Ectodermal cell (in vitro differentiated cells): ENCODE measurements at regions not wholly inside any gene's neighbourhood (a gene's known extent, or its start where the extent isn't known, plus 50 kb on each side); places are given as distances from the start of the nearest gene placed in this dataset.

Source experiments
- H3K27ac ChIP-seq: 2 replicates; pipeline ENCODE4 v1.7.0; 2013; ENCODE audit warnings: mild to moderate bottlenecking, low read depth, low read length; ENCODE audit not compliant: insufficient read depth, poor library complexity, severe bottlenecking
- H3K27me3 ChIP-seq: 2 replicates; pipeline ENCODE4 v1.7.0; 2013; ENCODE audit warnings: mild to moderate bottlenecking, low read length; ENCODE audit not compliant: insufficient read depth, control insufficient read depth, poor library complexity, severe bottlenecking
- H3K36me3 ChIP-seq: one replicate; pipeline ENCODE4 v1.7.0; 2013; ENCODE audit warnings: low read length; ENCODE audit not compliant: control insufficient read depth, insufficient read depth
- H3K4me1 ChIP-seq: one replicate; pipeline ENCODE4 v1.7.0; 2013; ENCODE audit warnings: low read length; ENCODE audit not compliant: control insufficient read depth, insufficient read depth
- H3K4me3 ChIP-seq: 2 replicates; pipeline ENCODE4 v1.7.0; 2013; ENCODE audit warnings: low read depth, low read length, control low read depth; ENCODE audit not compliant: insufficient read depth
- H3K9me3 ChIP-seq: 2 replicates; pipeline ENCODE4 v1.7.0; 2013; ENCODE audit warnings: mild to moderate bottlenecking, low read length, moderate library complexity; ENCODE audit not compliant: control insufficient read depth
- WGBS, 2 experiments: methylation state at CpG; one replicate each; pipeline ENCODE4 v1.1.7; 2013; ENCODE audit warnings: missing lambda C conversion rate in 2 of 2; 5-methylcytosine and 5-hydroxymethylcytosine counted together

DNA sequence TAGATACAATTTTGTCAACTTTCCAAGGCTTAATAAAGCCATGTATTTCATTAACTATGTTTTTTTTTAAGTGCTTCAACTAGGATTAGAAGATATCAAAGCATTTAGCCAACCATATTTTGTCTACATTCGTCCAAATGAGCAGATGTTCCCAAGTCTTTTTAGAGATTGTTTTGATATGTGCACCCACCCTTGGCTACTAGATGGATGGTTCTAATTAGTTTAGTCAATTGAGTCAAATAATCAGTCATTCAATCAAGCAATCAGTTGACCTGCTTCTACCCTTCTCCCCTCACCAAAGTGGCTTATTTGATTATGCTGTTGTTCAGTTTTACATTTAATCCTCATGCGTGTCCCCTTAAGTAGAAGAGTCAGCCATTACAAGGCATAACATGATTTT lies 319.5 kb upstream of the TNC start:
- no peak overlapping the region for H3K4me3 ChIP-seq
- no peaks in the 10 kb centered on the region for H3K27me3 ChIP-seq
- H3K27ac ChIP-seq: no peak overlapping the region
- no peaks in the 10 kb centered on the region for H3K9me3 ChIP-seq
- H3K36me3 ChIP-seq: no peaks in the 10 kb centered on the region
- 97 to 100% methylated on average over 1 to 2 of the region's 2 CpGs for WGBS, 2 experiments
- no peaks in the 10 kb centered on the region for H3K4me1 ChIP-seq

DNA sequence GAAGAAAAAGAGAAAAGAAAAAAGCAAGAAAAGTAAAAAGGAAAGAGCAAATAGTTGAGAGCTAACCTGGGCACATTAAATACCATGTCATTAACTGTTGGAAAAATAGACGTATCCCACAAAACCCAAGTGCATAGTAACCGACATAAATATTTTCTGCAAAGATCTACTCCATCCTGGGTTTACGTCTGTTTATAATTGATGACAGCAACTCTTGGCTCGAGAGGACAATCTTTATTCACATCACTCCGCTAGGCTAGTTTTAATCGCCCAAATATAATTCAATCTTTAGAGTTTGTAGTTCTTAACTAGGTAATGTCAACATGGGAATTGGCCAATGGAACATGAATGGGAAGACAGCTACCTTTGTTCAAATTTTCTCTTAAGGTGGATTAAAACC lies 321.7 kb upstream of the TNC start:
- no peaks in the 10 kb centered on the region for H3K27me3 ChIP-seq
- H3K9me3 ChIP-seq: no peaks in the 10 kb centered on the region
- H3K4me3 ChIP-seq: no peak overlapping the region
- H3K36me3 ChIP-seq: no peaks in the 10 kb centered on the region
- WGBS, 2 experiments: 82 to 93% methylated on average over 4 to 6 of the region's 6 CpGs
- H3K27ac ChIP-seq: no peak overlapping the region
- no peaks in the 10 kb centered on the region for H3K4me1 ChIP-seq

- WGBS, 2 experiments: 84 to 86% methylated on average over 4 of the region's 4 CpGs
- Histone ChIP-seq H3K27me3 (no peaks in the 10 kb centered on the region), H3K4me3 (no peak overlapping the region), H3K9me3 (no peaks in the 10 kb centered on the region), H3K27ac (no peak overlapping the region), H3K36me3 (no peaks in the 10 kb centered on the region), H3K4me1 (no peaks in the 10 kb centered on the region)
These were observed 324.1 kb upstream of the TNC start for GRCh38 chr9:115442054-115442453.

- Histone ChIP-seq H3K9me3 (no peaks in the 10 kb centered on the region), H3K4me3 (no peak overlapping the region), H3K27ac (no peak overlapping the region), H3K4me1 (no peaks in the 10 kb centered on the region), H3K36me3 (no peaks in the 10 kb centered on the region), H3K27me3 (no peaks in the 10 kb centered on the region)
- WGBS, 2 experiments: no CpG with 5 or more reads among the region's 2 CpGs
These were observed 325.9 kb upstream of the TNC start for GRCh38 chr9:115443890-115444289.

- Histone ChIP-seq H3K4me3 (no peak overlapping the region), H3K9me3 (no peaks in the 10 kb centered on the region), H3K4me1 (no peaks in the 10 kb centered on the region), H3K27ac (no peak overlapping the region), H3K36me3 (no peaks in the 10 kb centered on the region), H3K27me3 (no peaks in the 10 kb centered on the region)
- 73 to 75% methylated on average over 3 of the region's 3 CpGs for WGBS, 2 experiments
These were observed 327.0 kb upstream of the TNC start for GRCh38 chr9:115444959-115445358.

DNA sequence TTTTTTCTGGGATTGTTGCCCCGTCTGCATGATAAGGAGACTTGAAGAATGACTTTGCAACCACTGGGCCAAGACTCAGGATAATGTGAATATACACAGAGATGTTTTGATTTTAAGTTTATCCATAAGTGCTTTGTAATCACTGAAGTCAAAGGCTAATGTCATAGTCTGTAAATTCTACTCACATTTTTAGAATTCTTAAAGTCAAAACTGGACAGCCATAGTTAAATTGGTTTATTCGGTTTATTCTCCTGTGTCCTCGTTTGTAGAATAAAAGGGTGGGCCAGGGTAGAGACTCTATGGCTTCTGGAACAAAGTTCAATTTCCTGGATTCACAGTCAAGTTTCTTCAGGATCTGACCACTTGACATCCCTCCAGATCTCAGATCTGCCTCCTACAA lies 327.7 kb upstream of the TNC start:
- H3K4me3 ChIP-seq: no peak overlapping the region
- H3K27ac ChIP-seq: no peak overlapping the region
- H3K27me3 ChIP-seq: no peaks in the 10 kb centered on the region
- H3K4me1 ChIP-seq: no peaks in the 10 kb centered on the region
- H3K9me3 ChIP-seq: no peaks in the 10 kb centered on the region
- H3K36me3 ChIP-seq: no peaks in the 10 kb centered on the region
- WGBS, 2 experiments: 86 to 88% methylated on average over 3 of the region's 3 CpGs

- Histone ChIP-seq H3K4me3 (no peak overlapping the region), H3K4me1 (no peaks in the 10 kb centered on the region), H3K36me3 (no peaks in the 10 kb centered on the region), H3K9me3 (no peaks in the 10 kb centered on the region), H3K27ac (no peak overlapping the region), H3K27me3 (no peaks in the 10 kb centered on the region)
These were observed 338.6 kb upstream of the TNC start for GRCh38 chr9:115456515-115456914.

DNA sequence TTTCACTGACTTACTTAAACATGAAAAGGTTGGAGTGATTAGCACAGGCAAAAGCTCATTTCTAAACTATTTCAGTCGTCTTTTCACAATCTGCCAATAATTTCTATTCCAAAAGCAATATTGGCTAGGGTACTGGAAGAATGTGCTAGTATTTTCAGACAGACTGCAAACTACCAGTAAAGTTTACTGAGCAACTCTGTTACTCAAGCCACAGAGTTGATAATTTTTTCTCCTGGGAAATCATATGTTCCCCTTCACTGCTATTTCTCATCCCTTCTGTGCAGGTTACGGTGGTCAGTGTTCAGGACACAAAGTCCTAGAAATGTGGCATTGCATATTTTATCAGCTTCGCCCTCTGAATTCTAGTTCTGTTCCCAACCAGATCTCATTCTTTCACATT lies 343.3 kb upstream of the TNC start:
- no peaks in the 10 kb centered on the region for H3K27me3 ChIP-seq
- no peaks in the 10 kb centered on the region for H3K36me3 ChIP-seq
- no peak overlapping the region for H3K27ac ChIP-seq
- H3K4me1 ChIP-seq: no peaks in the 10 kb centered on the region
- 89 to 90% methylated on average over 3 of the region's 3 CpGs for WGBS, 2 experiments
- H3K4me3 ChIP-seq: no peak overlapping the region
- no peaks in the 10 kb centered on the region for H3K9me3 ChIP-seq

- Histone ChIP-seq H3K9me3 (peaks cover under 1% of the 10 kb centered on the region), H3K4me3 (no peak overlapping the region), H3K4me1 (no peaks in the 10 kb centered on the region), H3K27ac (no peak overlapping the region), H3K27me3 (no peaks in the 10 kb centered on the region), H3K36me3 (no peaks in the 10 kb centered on the region)
- 74 to 82% methylated on average over 7 of the region's 7 CpGs for WGBS, 2 experiments
These were observed 344.7 kb upstream of the TNC start for GRCh38 chr9:115462623-115463022.

- Histone ChIP-seq H3K36me3 (no peaks in the 10 kb centered on the region), H3K4me1 (no peaks in the 10 kb centered on the region), H3K27ac (no peak overlapping the region), H3K9me3 (peaks cover 4% of the 10 kb centered on the region), H3K4me3 (no peak overlapping the region), H3K27me3 (no peaks in the 10 kb centered on the region)
- 94% methylated on average over 7 of the region's 7 CpGs for WGBS, 2 experiments
These were observed 348.8 kb upstream of the TNC start for GRCh38 chr9:115466756-115467155.

DNA sequence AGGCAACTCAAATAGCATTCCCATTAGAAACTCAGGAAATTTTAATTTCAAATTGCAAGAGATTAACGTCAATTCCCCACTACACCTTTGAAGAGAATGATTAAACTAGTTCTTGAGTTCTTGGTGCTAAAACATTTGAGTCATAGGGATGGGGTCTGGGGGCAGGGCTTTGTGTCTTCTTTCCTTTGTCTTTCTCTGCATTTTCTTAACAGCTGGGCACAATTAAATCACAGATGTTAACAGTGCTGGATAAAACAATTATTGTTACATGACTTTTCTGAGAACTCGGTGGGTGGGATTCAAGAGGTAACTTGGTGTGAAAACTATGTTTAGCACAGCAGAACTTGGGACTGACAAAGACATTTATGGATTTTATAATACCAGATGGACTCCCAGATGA lies 351.9 kb upstream of the TNC start:
- 69 to 78% methylated on average over 1 to 2 of the region's 2 CpGs for WGBS, 2 experiments
- H3K4me1 ChIP-seq: no peaks in the 10 kb centered on the region
- no peak overlapping the region for H3K27ac ChIP-seq
- H3K27me3 ChIP-seq: peaks cover 19% of the 10 kb centered on the region
- H3K36me3 ChIP-seq: no peaks in the 10 kb centered on the region
- H3K4me3 ChIP-seq: no peak overlapping the region
- H3K9me3 ChIP-seq: peaks cover 4% of the 10 kb centered on the region
